ENCODE measurements at regions not wholly inside any gene's neighbourhood (a gene's known extent, or its start where the extent isn't known, plus 50 kb on each side); places are given as distances from the start of the nearest gene placed in this dataset.

GRCh38 chr3:191518861-191519260 lies 57.9 kb downstream of the PYDC2 start:
- no peak for TF ChIP-seq CTCF (IDR thresholded peaks at IDR 0.05)
- no peak for ATAC-seq (ENCODE audit: low FRiP score)
- DNase-seq (ENCODE audit: low spot score), result no peak

- ATAC-seq (ENCODE audit: low FRiP score) (no peak), DNase-seq (ENCODE audit: low spot score) (no peak)
- TF ChIP-seq CTCF (IDR thresholded peaks at IDR 0.05), result no peak
Observed at GRCh38 chr3:191521055-191521454, 60.1 kb downstream of the PYDC2 start.

GRCh38 chr3:191523148-191523547 lies 62.2 kb downstream of the PYDC2 start:
- no peak for TF ChIP-seq CTCF (IDR thresholded peaks at IDR 0.05)
- ATAC-seq (ENCODE audit: low FRiP score) (no peak), DNase-seq (ENCODE audit: low spot score) (no peak)

- TF ChIP-seq CTCF (IDR thresholded peaks at IDR 0.05), result no peak
- ATAC-seq (ENCODE audit: low FRiP score), result no peak
Observed at GRCh38 chr3:191528589-191528988, 67.6 kb downstream of the PYDC2 start.

GRCh38 chr3:191529992-191530391 lies 69.0 kb downstream of the PYDC2 start:
- DNase-seq (ENCODE audit: low spot score) (no peak), ATAC-seq (ENCODE audit: low FRiP score) (no peak)

More at GRCh38 chr3:191528589-191528988, 67.6 kb downstream of the PYDC2 start:
- DNase-seq (ENCODE audit: low spot score), result no peak

GRCh38 chr3:191531434-191531972 lies 70.5 kb downstream of the PYDC2 start:
- ATAC-seq (ENCODE audit: low FRiP score), result no peak
- TF ChIP-seq CTCF (IDR thresholded peaks at IDR 0.05), result no peak
- DNase-seq (ENCODE audit: low spot score), result no peak

More at GRCh38 chr3:191529992-191530391, 69.0 kb downstream of the PYDC2 start:
- no peak for TF ChIP-seq CTCF (IDR thresholded peaks at IDR 0.05)

GRCh38 chr3:191543018-191543417 lies 82.1 kb downstream of the PYDC2 start:
- TF ChIP-seq CTCF (IDR thresholded peaks at IDR 0.05), result no peak
- no peak for DNase-seq (ENCODE audit: low spot score)
- ATAC-seq (ENCODE audit: low FRiP score), result no peak
